HCT116 (cell line): ENCODE measurements at regions not wholly inside any gene's neighbourhood (a gene's known extent, or its start where the extent isn't known, plus 50 kb on each side); places are given as distances from the start of the nearest gene placed in this dataset.

Source experiments
- RAD21 ChIP-seq: IDR thresholded peaks from 2 replicates; pipeline ENCODE4 v1.6.1; 2012; ENCODE audit warnings: low read depth, mild to moderate bottlenecking
- SP1 ChIP-seq: IDR thresholded peaks from 2 replicates; pipeline ENCODE4 v1.6.1; 2012; ENCODE audit warnings: low read depth
- YY1 ChIP-seq: IDR thresholded peaks from 2 replicates; pipeline ENCODE4 v1.6.1; 2011; ENCODE audit warnings: low read length, low read depth, moderate library complexity, mild to moderate bottlenecking; ENCODE audit not compliant: insufficient replicate concordance; ENCODE audit errors: extremely low read depth

DNA sequence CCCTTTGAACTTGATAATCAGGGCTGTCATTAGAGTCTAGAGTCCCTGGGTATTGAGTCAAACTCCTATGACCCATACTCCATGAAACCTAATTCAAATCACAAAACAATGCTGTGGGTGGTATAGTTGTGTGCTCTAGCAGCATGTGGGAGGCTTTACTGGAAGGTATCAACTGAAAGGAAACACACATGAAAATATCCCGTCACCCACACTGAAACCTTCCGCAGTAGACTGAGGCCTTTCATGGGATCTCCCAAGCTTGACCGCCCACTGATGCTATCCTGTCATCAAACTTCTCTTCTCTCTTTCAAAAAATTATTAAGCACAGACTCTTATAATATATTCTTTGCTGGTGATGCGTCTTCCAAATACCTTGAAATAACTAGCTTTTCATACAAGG is 569.1 kb upstream of the MEF2C start:
- TF ChIP-seq SP1 (no peak), YY1 (no peak), RAD21 (no peak)
